Neural cell (in vitro differentiated cells): ENCODE measurements at regions not wholly inside any gene's neighbourhood (a gene's known extent, or its start where the extent isn't known, plus 50 kb on each side); places are given as distances from the start of the nearest gene placed in this dataset.

Experiments used
- H2AFZ ChIP-seq: fragments of 200-600, 300-800 bp; sonication (generic), shearing (Covaris generic); 2 replicates; pipeline ENCODE4 v1.6.0; 2014; ENCODE audit warnings: low read depth, mild to moderate bottlenecking, antibody characterized with exemption, low read length, moderate library complexity
- H3F3A ChIP-seq: fragments of 200-600 bp; shearing (Covaris generic); 2 replicates; pipeline ENCODE4 v1.6.1; 2016; ENCODE audit warnings: mild to moderate bottlenecking, moderate library complexity, mixed read lengths, antibody characterized with exemption, low read length; ENCODE audit not compliant: insufficient read depth, poor library complexity, severe bottlenecking
- H3K27ac ChIP-seq: fragments of 200-600, 300-800 bp; sonication (generic), shearing (Covaris generic); 2 replicates; pipeline ENCODE4 v1.5.1; 2014; ENCODE audit warnings: mild to moderate bottlenecking, low read length, moderate library complexity
- H3K27me3 ChIP-seq: fragments of 300-800, 200-600 bp; sonication (generic), shearing (Covaris generic); 2 replicates; pipeline ENCODE4 v1.6.0; 2014; ENCODE audit warnings: mild to moderate bottlenecking, low read depth, low read length, moderate library complexity; ENCODE audit not compliant: insufficient read depth
- H3K36me3 ChIP-seq: fragments of 300-800, 200-600 bp; sonication (generic), shearing (Covaris generic); 2 replicates; pipeline ENCODE4 v1.5.1; 2014; ENCODE audit warnings: mild to moderate bottlenecking, antibody characterized with exemption, low read length, moderate library complexity; ENCODE audit not compliant: insufficient read depth
- H3K4me2 ChIP-seq: fragments of 300-800, 200-600 bp; sonication (generic), shearing (Covaris generic); 2 replicates; pipeline ENCODE4 v1.6.0; 2014; ENCODE audit warnings: mild to moderate bottlenecking, low read length
- H3K4me3 ChIP-seq: fragments of 300-800, 200-600 bp; sonication (generic), shearing (Covaris generic); 2 replicates; pipeline ENCODE4 v1.5.1; 2014; ENCODE audit warnings: mild to moderate bottlenecking, low read length, moderate library complexity
- H3K79me2 ChIP-seq: fragments of 200-600 bp; shearing (Covaris generic); replicated peaks from 2 replicates; pipeline ENCODE4 v1.6.0; 2014; ENCODE audit warnings: mild to moderate bottlenecking, low read length, moderate library complexity; ENCODE audit not compliant: insufficient read depth
- H3K9ac ChIP-seq: fragments of 300-800, 200-600 bp; sonication (generic), shearing (Covaris generic); 2 replicates; pipeline ENCODE4 v1.6.1; 2016; ENCODE audit warnings: mild to moderate bottlenecking, low read length, mixed read lengths
- H3K9me2 ChIP-seq: fragments of 200-600 bp; shearing (Covaris generic); 2 replicates; pipeline ENCODE4 v1.6.1; 2016; ENCODE audit warnings: mild to moderate bottlenecking, low read length, mixed read lengths; ENCODE audit not compliant: insufficient read depth
- H3K9me3 ChIP-seq: fragments of 200-600, 300-800 bp; sonication (generic), shearing (Covaris generic); 2 replicates; pipeline ENCODE4 v1.6.1; 2016; ENCODE audit warnings: mild to moderate bottlenecking, mixed run types, low read length, moderate library complexity, mixed read lengths
- H4K20me1 ChIP-seq: fragments of 200-600 bp; shearing (Covaris generic); 2 replicates; pipeline ENCODE4 v1.6.1; 2016; ENCODE audit warnings: mild to moderate bottlenecking, mixed run types; ENCODE audit not compliant: insufficient read depth
- CTCF ChIP-seq: fragments of 450-650 bp; IDR thresholded peaks from 2 replicates; pipeline ENCODE4 v1.5.1; 2014; ENCODE audit warnings: antibody characterized with exemption, mild to moderate bottlenecking, moderate library complexity; ENCODE audit not compliant: poor library complexity, severe bottlenecking
- EP300 ChIP-seq: fragments of 450-650 bp; conservative IDR thresholded peaks from 2 replicates; pipeline ENCODE4 v1.6.1; 2014; ENCODE audit warnings: antibody characterized with exemption, mild to moderate bottlenecking, moderate library complexity; ENCODE audit not compliant: poor library complexity, severe bottlenecking
- EZH2 ChIP-seq: fragments of 200-600, 300-800 bp; shearing (Covaris generic), sonication (generic); IDR thresholded peaks from 2 replicates; pipeline ENCODE4 v1.6.1; 2014; ENCODE audit warnings: antibody characterized with exemption, low read length, borderline replicate concordance, mild to moderate bottlenecking; ENCODE audit not compliant: insufficient read depth, poor library complexity, severe bottlenecking
- MXI1 ChIP-seq: fragments of 450-650 bp; conservative IDR thresholded peaks from 2 replicates; pipeline ENCODE4 v1.6.1; 2014; ENCODE audit warnings: antibody characterized with exemption, mild to moderate bottlenecking; ENCODE audit not compliant: poor library complexity, severe bottlenecking
- POLR2AphosphoS5 ChIP-seq: IDR thresholded peaks from 2 replicates; pipeline ENCODE4 v1.6.1; 2012
- RAD21 ChIP-seq: fragments of 450-650 bp; conservative IDR thresholded peaks from 2 replicates; pipeline ENCODE4 v1.6.1; 2014; ENCODE audit warnings: antibody characterized with exemption, mild to moderate bottlenecking, moderate library complexity
- REST ChIP-seq: IDR thresholded peaks from 2 replicates; pipeline ENCODE4 v1.6.1; 2012; ENCODE audit warnings: borderline replicate concordance
- SMC3 ChIP-seq: fragments of 450-650 bp; conservative IDR thresholded peaks from 2 replicates; pipeline ENCODE4 v1.6.1; 2014; ENCODE audit warnings: antibody characterized with exemption, mild to moderate bottlenecking, moderate library complexity; ENCODE audit not compliant: poor library complexity
- TAF1 ChIP-seq: IDR thresholded peaks from 2 replicates; pipeline ENCODE4 v1.6.1; 2012; ENCODE audit warnings: low read depth

GRCh38 chr6:105504706-105505105, 101.8 kb upstream of the PREP start:
- Histone ChIP-seq H3K79me2 (no peaks in the 10 kb centered on the region), H3K9me2 (no peaks in the 10 kb centered on the region)

GRCh38 chr6:105503641-105504040, 100.8 kb upstream of the PREP start:
- no peak for TF ChIP-seq POLR2AphosphoS5
- TF ChIP-seq TAF1: no peak
- TF ChIP-seq MXI1: no peak
- no peak for TF ChIP-seq REST
- no peak for TF ChIP-seq EP300
- no peak for TF ChIP-seq EZH2
- TF ChIP-seq CTCF: no peak

More at GRCh38 chr6:105504706-105505105, 101.8 kb upstream of the PREP start:
- Histone ChIP-seq H3K4me3 (no peak overlapping the region), H2AFZ (no peak overlapping the region), H3K9me3 (no peaks in the 10 kb centered on the region), H4K20me1 (no peaks in the 10 kb centered on the region), H3K27me3 (no peaks in the 10 kb centered on the region), H3F3A (no peaks in the 10 kb centered on the region), H3K9ac (no peak overlapping the region), H3K27ac (no peak overlapping the region), H3K36me3 (no peaks in the 10 kb centered on the region), H3K4me2 (no peak overlapping the region)
- TF ChIP-seq EZH2 (no peak), REST (no peak), RAD21 (no peak), SMC3 (no peak), EP300 (no peak), POLR2AphosphoS5 (no peak), TAF1 (no peak), MXI1 (no peak), CTCF (no peak)

More at GRCh38 chr6:105503641-105504040, 100.8 kb upstream of the PREP start:
- Histone ChIP-seq H2AFZ (no peak overlapping the region), H3K9me3 (no peaks in the 10 kb centered on the region), H3F3A (no peaks in the 10 kb centered on the region), H3K4me2 (no peak overlapping the region), H3K36me3 (no peaks in the 10 kb centered on the region), H3K27me3 (no peaks in the 10 kb centered on the region), H3K27ac (no peak overlapping the region), H4K20me1 (no peaks in the 10 kb centered on the region), H3K9ac (no peak overlapping the region), H3K9me2 (no peaks in the 10 kb centered on the region), H3K4me3 (no peak overlapping the region), H3K79me2 (no peaks in the 10 kb centered on the region)
